GM06990 (cell line): ENCODE measurements at regions not wholly inside any gene's neighbourhood (a gene's known extent, or its start where the extent isn't known, plus 50 kb on each side); places are given as distances from the start of the nearest gene placed in this dataset.

Source experiments
- DNase-seq: peaks from one replicate; pipeline ENCODE4 v3.0.0-alpha.2; 2011; ENCODE audit not compliant: insufficient read length; ENCODE audit errors: extremely low read depth
- H3K27me3 ChIP-seq: replicated peaks from 2 replicates; pipeline ENCODE4 v1.6.0; 2011; ENCODE audit warnings: low read length; ENCODE audit not compliant: control insufficient read depth, insufficient read depth
- H3K36me3 ChIP-seq: 2 replicates; pipeline ENCODE4 v1.5.1; 2011; ENCODE audit warnings: low read length; ENCODE audit not compliant: control insufficient read depth, insufficient read depth
- H3K4me3 ChIP-seq: replicated peaks from 2 replicates; pipeline ENCODE4 v1.5.1; 2011; ENCODE audit warnings: low read depth, mild to moderate bottlenecking, control low read depth, low read length
- CTCF ChIP-seq: IDR thresholded peaks from 2 replicates; pipeline ENCODE4 v1.5.1; 2011; ENCODE audit warnings: low read length, control low read depth, mild to moderate bottlenecking, inconsistent platforms; ENCODE audit not compliant: insufficient read depth, poor library complexity, severe bottlenecking

- Histone ChIP-seq H3K4me3 (no peak overlapping the region), H3K27me3 (no peaks in the 10 kb centered on the region), H3K36me3 (no peaks in the 10 kb centered on the region)
- no peak for TF ChIP-seq CTCF
- no peak for DNase-seq
Observed at GRCh38 chr18:78419171-78419570, 560.4 kb upstream of the SALL3 start.

GRCh38 chr18:78420116-78420515 is 559.5 kb upstream of the SALL3 start:
- H3K27me3 ChIP-seq = no peaks in the 10 kb centered on the region
- H3K4me3 ChIP-seq = no peak overlapping the region
- TF ChIP-seq CTCF = no peak
- H3K36me3 ChIP-seq = no peaks in the 10 kb centered on the region
- DNase-seq = no peak

DNA sequence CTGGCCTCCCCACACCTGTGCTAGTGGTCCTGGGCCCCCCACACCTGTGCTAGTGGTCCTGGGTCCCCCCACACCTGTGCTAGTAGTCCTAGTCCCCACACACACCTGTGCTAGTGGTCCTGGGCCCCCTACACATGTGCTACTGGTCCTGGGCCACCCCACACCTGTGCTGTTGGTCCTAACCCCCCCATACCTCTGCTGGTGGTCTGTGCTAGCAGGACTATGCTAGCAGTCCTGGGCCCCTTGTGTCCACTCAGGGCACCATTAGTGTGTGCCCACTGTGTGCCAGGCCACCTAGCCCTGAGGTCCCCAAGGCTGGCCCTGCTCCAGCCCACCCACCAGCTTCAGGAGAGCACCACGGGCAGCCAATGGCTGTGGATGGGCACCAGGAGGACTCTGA is 558.2 kb upstream of the SALL3 start:
- TF ChIP-seq CTCF = no peak
- no peak for DNase-seq
- Histone ChIP-seq H3K4me3 (no peak overlapping the region), H3K36me3 (no peaks in the 10 kb centered on the region), H3K27me3 (no peaks in the 10 kb centered on the region)

DNA sequence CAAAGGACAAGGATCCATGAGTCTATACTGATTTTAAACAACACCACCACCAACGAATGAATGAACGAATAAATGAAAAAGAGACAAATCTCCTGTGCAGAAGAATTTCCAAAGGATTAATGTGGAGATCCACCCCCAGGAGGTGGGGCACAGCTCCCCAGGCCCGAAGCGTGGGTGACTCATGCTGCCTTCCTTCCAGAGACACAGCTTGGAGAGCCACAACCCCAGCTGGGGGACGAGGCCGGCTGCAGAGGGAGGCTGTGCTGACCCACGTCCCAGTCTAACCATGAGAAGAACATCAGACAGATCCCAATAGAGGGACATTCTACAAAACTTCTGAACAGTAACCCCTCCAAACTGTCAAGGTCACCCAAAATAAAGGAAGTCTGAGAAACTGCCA is 557.3 kb upstream of the SALL3 start:
- no peak overlapping the region for H3K4me3 ChIP-seq
- no peaks in the 10 kb centered on the region for H3K36me3 ChIP-seq
- DNase-seq = no peak
- TF ChIP-seq CTCF = no peak
- H3K27me3 ChIP-seq = no peaks in the 10 kb centered on the region

DNA sequence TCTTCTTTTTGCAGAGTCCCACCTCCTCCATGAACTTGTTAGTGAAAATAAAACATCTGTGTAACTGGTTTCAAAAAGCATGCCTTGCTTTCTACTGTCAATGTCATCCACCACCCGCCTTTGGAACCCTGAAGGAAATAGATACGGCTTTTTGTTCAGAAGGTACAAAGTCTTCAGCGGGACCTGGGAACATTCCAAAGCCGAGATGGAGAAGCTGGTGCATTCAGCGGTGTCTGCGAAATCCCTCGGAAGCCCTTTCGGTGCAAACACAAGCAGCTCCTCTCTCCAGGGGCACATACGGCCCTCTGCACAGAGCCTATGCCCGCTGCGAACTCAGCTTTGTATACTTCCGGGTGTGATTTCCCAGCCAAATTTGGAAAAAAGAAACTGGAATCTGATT is 555.8 kb upstream of the SALL3 start:
- no peak for DNase-seq
- no peak for TF ChIP-seq CTCF

GRCh38 chr18:78424403-78425018 is 555.1 kb upstream of the SALL3 start:
- TF ChIP-seq CTCF = no peak
- no peak for DNase-seq
- no peaks in the 10 kb centered on the region for H3K36me3 ChIP-seq

More for the DNA sequence above, 555.8 kb upstream of the SALL3 start:
- Histone ChIP-seq H3K36me3 (no peaks in the 10 kb centered on the region), H3K27me3 (no peaks in the 10 kb centered on the region), H3K4me3 (no peak overlapping the region)

More at GRCh38 chr18:78424403-78425018, 555.1 kb upstream of the SALL3 start:
- Histone ChIP-seq H3K27me3 (no peaks in the 10 kb centered on the region), H3K4me3 (no peak overlapping the region)
